LNCAP (cell line): ENCODE measurements at regions not wholly inside any gene's neighbourhood (a gene's known extent, or its start where the extent isn't known, plus 50 kb on each side); places are given as distances from the start of the nearest gene placed in this dataset.

Source experiments
- TF ChIP-seq, protein P1 (sequence below): fragments of 450-650 bp; IDR thresholded peaks from 2 replicates; pipeline ENCODE4 v1.5.1; 2017; ENCODE audit warnings: mild to moderate bottlenecking

DNA sequence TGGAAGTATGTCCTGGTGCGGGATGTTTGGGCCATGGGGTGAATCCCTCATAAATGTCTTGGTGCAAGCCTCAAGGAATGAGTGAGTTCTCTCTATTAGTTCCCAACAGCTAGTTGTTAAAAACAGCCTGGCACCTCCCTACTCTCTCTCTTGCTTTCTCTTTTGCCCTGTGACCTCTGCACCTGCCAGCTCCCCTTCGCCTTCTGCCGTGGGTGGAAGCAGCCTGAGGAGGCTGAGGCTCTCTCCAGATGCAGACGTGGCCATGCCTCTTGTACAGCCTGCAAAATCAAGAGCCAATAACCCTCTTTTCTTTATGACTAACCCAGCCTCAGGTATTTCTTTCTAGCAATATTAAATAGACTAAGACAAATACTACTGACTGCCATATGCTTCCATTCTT is 210.3 kb downstream of the POM121L12 start:
- TF ChIP-seq, protein P1, sequence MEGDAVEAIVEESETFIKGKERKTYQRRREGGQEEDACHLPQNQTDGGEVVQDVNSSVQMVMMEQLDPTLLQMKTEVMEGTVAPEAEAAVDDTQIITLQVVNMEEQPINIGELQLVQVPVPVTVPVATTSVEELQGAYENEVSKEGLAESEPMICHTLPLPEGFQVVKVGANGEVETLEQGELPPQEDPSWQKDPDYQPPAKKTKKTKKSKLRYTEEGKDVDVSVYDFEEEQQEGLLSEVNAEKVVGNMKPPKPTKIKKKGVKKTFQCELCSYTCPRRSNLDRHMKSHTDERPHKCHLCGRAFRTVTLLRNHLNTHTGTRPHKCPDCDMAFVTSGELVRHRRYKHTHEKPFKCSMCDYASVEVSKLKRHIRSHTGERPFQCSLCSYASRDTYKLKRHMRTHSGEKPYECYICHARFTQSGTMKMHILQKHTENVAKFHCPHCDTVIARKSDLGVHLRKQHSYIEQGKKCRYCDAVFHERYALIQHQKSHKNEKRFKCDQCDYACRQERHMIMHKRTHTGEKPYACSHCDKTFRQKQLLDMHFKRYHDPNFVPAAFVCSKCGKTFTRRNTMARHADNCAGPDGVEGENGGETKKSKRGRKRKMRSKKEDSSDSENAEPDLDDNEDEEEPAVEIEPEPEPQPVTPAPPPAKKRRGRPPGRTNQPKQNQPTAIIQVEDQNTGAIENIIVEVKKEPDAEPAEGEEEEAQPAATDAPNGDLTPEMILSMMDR, result no peak

DNA sequence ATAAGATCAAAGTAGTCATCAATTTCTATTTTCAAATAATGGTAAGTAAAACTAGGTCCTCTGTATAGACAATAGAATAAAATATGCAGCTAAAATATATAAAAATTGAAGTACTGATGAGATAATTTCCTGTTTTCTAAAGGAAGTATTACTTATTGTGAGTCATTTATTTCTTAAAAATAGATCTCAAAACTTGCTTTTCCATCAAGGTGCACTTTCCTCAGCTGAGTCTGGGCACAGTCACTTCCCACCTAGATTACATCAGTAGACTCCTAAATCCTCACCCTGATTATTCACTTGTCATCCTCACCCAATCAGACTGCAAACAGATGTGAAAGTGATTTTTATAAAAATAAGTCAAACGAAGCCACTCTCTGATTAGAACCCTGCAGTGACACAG is 211.5 kb downstream of the POM121L12 start:
- TF ChIP-seq, protein P1, result no peak

DNA sequence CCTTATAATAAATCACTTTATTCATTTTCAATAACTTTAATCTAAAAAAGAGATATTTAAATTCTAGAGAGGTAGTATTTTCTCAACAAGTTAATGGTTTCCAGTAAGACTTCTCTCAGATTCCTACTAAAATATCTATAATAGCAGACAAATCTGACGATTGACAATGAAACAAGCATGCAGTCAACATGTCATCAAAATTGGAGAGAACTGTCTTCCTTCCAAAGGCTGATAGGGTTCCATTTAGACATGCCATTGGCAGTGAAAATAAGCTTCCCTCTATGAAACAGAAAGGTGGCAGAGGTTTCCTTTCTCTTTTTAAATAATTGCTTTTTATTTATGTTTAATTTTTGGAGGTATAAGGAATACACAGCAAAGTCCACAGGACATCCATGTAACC is 217.1 kb downstream of the POM121L12 start:
- TF ChIP-seq, protein P1, result no peak

DNA sequence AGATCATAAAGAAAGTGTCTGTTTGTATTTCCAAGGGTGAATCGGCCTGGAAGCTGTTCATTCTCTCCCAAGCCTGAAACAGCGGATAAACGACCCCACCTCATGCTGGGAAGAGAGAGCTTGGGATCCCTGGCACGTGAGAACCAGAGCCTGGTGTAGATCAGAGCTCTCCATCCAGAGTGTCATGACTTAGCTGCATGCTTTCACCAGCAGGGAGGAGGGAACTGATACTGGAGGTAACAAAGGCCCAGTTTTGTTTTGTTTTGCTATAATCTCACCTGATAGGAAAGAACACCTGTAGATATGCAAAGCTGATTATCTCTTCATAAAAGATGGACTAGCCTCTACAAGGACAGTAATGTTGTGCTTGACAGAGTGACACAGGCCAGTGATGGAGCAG is 236.6 kb downstream of the POM121L12 start:
- TF ChIP-seq, protein P1, result no peak

DNA sequence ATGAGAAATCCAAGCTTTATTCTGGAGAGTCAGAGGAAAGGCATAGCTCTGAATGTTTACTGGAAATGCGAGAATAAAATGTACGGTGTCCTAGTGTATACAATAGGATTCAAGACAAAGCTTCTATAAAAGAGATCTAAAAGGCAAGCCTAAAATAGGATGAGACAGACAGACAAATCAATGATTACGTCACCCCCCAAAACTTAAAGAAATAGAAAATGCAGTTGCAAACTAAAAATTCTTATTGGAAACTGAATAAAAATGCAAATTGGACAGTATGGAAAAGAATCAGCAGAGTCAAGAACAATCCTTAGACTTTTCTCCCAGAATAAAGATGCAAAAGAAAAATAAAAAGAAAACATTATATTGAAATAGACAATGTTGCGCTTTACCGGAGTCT is 245.9 kb downstream of the POM121L12 start:
- TF ChIP-seq, protein P1, result no peak

- TF ChIP-seq, protein P1, result no peak
Observed at GRCh38 chr7:53292341-53292740, 256.9 kb downstream of the POM121L12 start.

DNA sequence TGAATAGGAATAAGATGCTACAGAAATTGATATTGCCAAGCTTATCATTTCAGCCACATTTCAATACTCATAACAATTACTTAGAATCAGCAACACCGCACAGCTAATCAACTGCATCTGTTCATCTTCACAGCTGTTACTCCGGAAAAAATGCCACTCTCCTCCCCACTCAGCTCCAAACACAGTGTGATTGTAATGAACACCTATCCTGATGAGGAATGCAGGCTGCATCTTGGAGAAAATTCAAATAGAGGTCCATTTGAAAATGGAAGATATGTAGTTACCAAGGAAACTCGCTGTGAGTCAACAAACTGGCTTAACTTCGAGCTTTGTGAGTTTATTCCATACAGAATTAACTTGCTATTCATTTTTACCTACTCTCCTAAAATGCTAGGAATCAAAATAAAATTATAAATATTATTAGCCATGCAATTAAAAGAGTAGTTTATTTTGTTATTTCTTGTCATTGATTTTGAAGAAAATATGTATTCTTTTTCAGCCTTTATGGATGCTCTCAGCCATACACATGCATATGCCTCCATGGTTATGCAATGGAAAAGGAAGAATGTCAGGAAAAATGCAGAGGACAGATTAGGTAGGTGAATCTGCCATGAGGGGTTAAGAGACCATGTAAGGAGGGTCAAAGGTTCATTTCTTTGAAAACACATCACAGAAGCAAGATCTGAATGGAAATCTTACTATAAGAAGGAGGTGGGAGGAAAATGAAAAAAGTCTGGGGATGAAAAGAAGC is 267.2 kb downstream of the POM121L12 start:
- TF ChIP-seq, protein P1, result no peak

DNA sequence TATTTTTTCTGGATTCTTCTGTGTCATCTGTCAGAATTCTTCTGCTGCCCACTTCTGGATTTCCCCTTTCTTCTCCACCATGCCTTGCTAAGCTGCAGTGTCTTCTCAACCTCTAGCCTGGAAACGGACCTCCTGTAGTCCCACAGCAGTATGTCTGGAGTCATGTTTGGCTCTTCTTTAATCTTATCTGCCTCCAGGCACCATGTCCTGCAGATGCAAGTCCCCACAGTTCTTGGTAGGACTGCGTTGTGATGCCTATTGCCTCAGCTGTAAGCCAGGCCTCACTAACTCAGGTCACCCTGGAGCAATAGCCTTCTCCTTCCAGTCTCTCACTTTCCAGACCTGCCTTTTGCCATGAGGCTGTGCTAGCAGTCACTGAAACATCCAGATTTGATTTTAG is 268.3 kb downstream of the POM121L12 start:
- TF ChIP-seq, protein P1, result no peak
